Testis (tissue), 2 donors: ENCODE measurements at regions not wholly inside any gene's neighbourhood (a gene's known extent, or its start where the extent isn't known, plus 50 kb on each side); places are given as distances from the start of the nearest gene placed in this dataset.

ENCODE experiments used
- CTCF ChIP-seq, 3 experiments: fragments of 450-650 bp in 2 of 3; fragments of 200-600 bp in 1 of 3; sonication (generic) in 1 of 3; IDR thresholded peaks; one replicate each; pipeline ENCODE4 v1.5.1; 2016 to 2019; ENCODE audit warnings: antibody characterized with exemption in 3 of 3, mild to moderate bottlenecking in 2 of 3, moderate library complexity in 1 of 3
- POLR2A ChIP-seq: fragments of 450-650 bp; IDR thresholded peaks from one replicate; pipeline ENCODE4 v1.6.1; 2017; ENCODE audit warnings: antibody characterized with exemption, mild to moderate bottlenecking, moderate library complexity

GRCh38 chr5:97752871-97753270 lies 569.8 kb upstream of the RIOK2 start:
- TF ChIP-seq CTCF (IDR thresholded peaks at IDR 0.05) (no peak), POLR2A (no peak)
